Endothelial cell (in vitro differentiated cells): ENCODE measurements at regions not wholly inside any gene's neighbourhood (a gene's known extent, or its start where the extent isn't known, plus 50 kb on each side); places are given as distances from the start of the nearest gene placed in this dataset.

Experiments
- DNase-seq: peaks from one replicate; pipeline ENCODE4 v3.0.0; 2021; ENCODE audit warnings: low spot score
- H3K27ac Mint-ChIP-seq: one replicate; pipeline ENCODE4 v1.8.0; 2021; ENCODE audit warnings: mixed read lengths, inconsistent platforms; ENCODE audit not compliant: unreplicated experiment
- H3K27me3 Mint-ChIP-seq: one replicate; pipeline ENCODE4 v1.8.0; 2021; ENCODE audit warnings: mild to moderate bottlenecking, moderate library complexity, mixed read lengths, inconsistent platforms; ENCODE audit not compliant: unreplicated experiment
- H3K36me3 Mint-ChIP-seq: one replicate; pipeline ENCODE4 v1.8.0; 2021; ENCODE audit warnings: mild to moderate bottlenecking, low read depth, mixed read lengths, inconsistent platforms; ENCODE audit not compliant: unreplicated experiment
- H3K4me1 Mint-ChIP-seq: one replicate; pipeline ENCODE4 v1.8.0; 2021; ENCODE audit warnings: mild to moderate bottlenecking, mixed read lengths, inconsistent platforms; ENCODE audit not compliant: unreplicated experiment
- H3K4me3 Mint-ChIP-seq: one replicate; pipeline ENCODE4 v1.8.0; 2021; ENCODE audit warnings: mild to moderate bottlenecking, mixed read lengths, inconsistent platforms; ENCODE audit not compliant: unreplicated experiment
- H3K9me3 Mint-ChIP-seq: one replicate; pipeline ENCODE4 v1.8.0; 2021; ENCODE audit warnings: mixed read lengths, inconsistent platforms; ENCODE audit not compliant: unreplicated experiment
- TF ChIP-seq, protein P1 (sequence below): fragments of 200-600 bp; sonication (generic); IDR thresholded peaks from one replicate; pipeline ENCODE4 v1.5.0; 2021; ENCODE audit warnings: antibody characterized with exemption; ENCODE audit not compliant: unreplicated experiment

DNA sequence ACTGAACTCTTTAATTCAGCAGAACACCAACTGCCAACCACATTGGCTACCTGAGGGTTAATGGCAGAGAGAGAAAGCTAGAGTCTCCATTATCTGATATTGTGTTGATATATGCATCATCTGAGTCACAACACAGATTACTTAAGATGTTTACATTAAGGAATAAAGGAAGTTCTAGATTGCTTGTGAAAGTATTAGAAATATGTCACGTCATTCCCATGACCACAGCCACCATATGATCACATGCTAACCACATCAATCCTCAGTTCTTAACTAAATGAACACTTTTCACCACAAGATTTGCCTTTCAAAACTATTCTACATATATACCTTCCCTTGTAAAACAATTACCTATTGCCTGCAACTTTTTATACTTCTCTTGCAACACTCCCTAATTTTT lies 337.9 kb downstream of the FGFR2 start:
- Mint-ChIP-seq H3K4me3 (no peak overlapping the region), H3K9me3 (no peaks in the 10 kb centered on the region), H3K27ac (no peak overlapping the region), H3K27me3 (no peaks in the 10 kb centered on the region), H3K4me1 (no peaks in the 10 kb centered on the region), H3K36me3 (no peaks in the 10 kb centered on the region)
- TF ChIP-seq, protein P1, sequence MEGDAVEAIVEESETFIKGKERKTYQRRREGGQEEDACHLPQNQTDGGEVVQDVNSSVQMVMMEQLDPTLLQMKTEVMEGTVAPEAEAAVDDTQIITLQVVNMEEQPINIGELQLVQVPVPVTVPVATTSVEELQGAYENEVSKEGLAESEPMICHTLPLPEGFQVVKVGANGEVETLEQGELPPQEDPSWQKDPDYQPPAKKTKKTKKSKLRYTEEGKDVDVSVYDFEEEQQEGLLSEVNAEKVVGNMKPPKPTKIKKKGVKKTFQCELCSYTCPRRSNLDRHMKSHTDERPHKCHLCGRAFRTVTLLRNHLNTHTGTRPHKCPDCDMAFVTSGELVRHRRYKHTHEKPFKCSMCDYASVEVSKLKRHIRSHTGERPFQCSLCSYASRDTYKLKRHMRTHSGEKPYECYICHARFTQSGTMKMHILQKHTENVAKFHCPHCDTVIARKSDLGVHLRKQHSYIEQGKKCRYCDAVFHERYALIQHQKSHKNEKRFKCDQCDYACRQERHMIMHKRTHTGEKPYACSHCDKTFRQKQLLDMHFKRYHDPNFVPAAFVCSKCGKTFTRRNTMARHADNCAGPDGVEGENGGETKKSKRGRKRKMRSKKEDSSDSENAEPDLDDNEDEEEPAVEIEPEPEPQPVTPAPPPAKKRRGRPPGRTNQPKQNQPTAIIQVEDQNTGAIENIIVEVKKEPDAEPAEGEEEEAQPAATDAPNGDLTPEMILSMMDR, result no peak
- DNase-seq, result no peak

DNA sequence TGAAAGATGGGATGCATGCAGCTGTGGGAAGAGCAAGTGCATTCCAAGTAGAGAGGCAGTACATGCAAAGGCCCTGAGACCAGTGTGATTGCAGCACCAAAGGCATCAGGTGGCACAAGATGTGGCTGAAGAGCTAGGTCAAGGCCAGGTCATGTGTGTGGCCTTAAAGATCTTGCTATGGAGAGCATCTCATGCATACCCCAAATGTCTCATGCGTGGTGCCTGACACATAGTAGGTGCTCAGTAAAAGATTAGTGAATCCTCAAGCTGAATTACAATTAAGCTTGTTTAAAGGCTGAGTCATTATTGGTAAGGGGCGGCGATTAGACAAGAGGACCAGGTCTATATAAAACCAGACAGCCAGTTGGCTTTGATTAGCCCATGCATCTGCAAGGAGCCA lies 336.6 kb downstream of the FGFR2 start:
- Mint-ChIP-seq H3K27ac (no peak overlapping the region), H3K4me3 (no peak overlapping the region), H3K36me3 (no peaks in the 10 kb centered on the region), H3K27me3 (no peaks in the 10 kb centered on the region), H3K4me1 (no peaks in the 10 kb centered on the region), H3K9me3 (no peaks in the 10 kb centered on the region)
- TF ChIP-seq, protein P1, result no peak
- no peak for DNase-seq

- no peak overlapping the region for H3K4me3 Mint-ChIP-seq
- H3K9me3 Mint-ChIP-seq, result no peaks in the 10 kb centered on the region
- H3K36me3 Mint-ChIP-seq, result no peaks in the 10 kb centered on the region
- TF ChIP-seq, protein P1, result no peak
- no peaks in the 10 kb centered on the region for H3K27me3 Mint-ChIP-seq
- no peak overlapping the region for H3K27ac Mint-ChIP-seq
- no peaks in the 10 kb centered on the region for H3K4me1 Mint-ChIP-seq
- DNase-seq, result no peak
Observed at GRCh38 chr10:121262774-121263430, 335.3 kb downstream of the FGFR2 start.

- Mint-ChIP-seq H3K27ac (no peak overlapping the region), H3K27me3 (no peaks in the 10 kb centered on the region), H3K4me1 (no peaks in the 10 kb centered on the region), H3K36me3 (no peaks in the 10 kb centered on the region), H3K4me3 (no peak overlapping the region), H3K9me3 (no peaks in the 10 kb centered on the region)
- TF ChIP-seq, protein P1, result no peak
- DNase-seq, result no peak
Observed at GRCh38 chr10:121263431-121263783, 334.8 kb downstream of the FGFR2 start.

DNA sequence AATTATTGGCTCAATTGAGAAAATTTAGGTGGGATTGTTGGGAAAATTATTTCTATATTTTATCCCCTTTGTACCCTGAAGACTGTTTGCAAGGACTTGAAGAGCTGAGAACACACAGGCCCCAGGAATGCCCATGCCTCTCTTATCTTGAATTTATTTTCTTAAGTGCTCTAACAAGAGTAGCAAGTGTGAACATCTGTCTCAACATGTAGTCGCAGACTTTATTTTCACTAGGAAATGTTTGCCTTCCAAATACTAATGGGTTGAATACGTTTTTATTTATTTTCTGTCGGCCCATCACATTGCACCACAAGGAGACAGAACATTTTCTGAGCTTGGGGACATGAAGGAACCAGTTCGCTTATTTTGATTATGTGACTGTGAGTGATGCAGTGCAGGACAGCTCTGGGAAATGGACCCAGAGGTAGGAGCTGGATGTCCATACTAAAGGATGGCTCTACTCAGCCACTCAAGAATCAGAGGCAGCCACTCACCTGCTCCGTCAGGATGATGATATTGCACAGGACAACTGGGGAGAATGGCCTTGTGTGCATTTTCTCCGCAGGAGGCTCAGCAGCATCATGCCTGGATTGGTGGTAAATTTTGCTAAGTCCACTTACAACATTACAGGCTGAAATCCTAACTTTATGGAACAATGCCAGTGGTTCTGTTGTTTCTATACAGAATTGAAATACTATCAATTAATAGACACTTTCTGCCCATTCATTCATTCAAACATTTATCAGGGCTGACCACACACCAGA lies 332.7 kb downstream of the FGFR2 start:
- Mint-ChIP-seq H3K4me1 (no peaks in the 10 kb centered on the region), H3K9me3 (no peaks in the 10 kb centered on the region), H3K4me3 (no peak overlapping the region), H3K27ac (no peak overlapping the region), H3K27me3 (no peaks in the 10 kb centered on the region), H3K36me3 (no peaks in the 10 kb centered on the region)
- no peak for DNase-seq
- TF ChIP-seq, protein P1, result no peak
